22Rv1 (cell line): ENCODE measurements at regions not wholly inside any gene's neighbourhood (a gene's known extent, or its start where the extent isn't known, plus 50 kb on each side); places are given as distances from the start of the nearest gene placed in this dataset.

Experiments used
- ZFX ChIP-seq: fragments of 450-650 bp; IDR thresholded peaks from 2 replicates; pipeline ENCODE4 v1.6.1; 2017; ENCODE audit warnings: antibody characterized with exemption, borderline replicate concordance
- TF ChIP-seq, protein P1 (sequence below): fragments of 450-650 bp; IDR thresholded peaks from 2 replicates; pipeline ENCODE4 v1.5.1; 2017; ENCODE audit warnings: mild to moderate bottlenecking

DNA sequence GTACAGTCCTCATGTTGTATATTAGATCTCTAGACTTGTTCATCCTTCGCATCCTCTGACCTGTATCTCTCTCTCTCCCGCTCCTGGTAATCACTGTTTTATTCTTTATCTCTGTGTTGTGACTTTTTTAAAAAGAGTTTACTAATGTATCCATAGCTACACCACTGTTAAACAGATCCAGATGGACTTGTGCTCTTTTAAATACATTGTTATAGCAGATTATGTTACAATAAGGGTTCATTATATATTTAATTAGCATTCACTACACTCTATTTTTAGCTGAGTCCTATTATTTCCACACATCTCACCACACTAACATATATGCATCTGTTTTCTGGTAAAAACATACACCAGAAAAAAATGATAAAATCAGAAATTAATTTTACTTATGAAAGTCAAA is 90.5 kb downstream of the RBM43 start:
- TF ChIP-seq, protein P1, sequence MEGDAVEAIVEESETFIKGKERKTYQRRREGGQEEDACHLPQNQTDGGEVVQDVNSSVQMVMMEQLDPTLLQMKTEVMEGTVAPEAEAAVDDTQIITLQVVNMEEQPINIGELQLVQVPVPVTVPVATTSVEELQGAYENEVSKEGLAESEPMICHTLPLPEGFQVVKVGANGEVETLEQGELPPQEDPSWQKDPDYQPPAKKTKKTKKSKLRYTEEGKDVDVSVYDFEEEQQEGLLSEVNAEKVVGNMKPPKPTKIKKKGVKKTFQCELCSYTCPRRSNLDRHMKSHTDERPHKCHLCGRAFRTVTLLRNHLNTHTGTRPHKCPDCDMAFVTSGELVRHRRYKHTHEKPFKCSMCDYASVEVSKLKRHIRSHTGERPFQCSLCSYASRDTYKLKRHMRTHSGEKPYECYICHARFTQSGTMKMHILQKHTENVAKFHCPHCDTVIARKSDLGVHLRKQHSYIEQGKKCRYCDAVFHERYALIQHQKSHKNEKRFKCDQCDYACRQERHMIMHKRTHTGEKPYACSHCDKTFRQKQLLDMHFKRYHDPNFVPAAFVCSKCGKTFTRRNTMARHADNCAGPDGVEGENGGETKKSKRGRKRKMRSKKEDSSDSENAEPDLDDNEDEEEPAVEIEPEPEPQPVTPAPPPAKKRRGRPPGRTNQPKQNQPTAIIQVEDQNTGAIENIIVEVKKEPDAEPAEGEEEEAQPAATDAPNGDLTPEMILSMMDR: no peak
- no peak for TF ChIP-seq ZFX
